HUES6 (cell line): ENCODE measurements at regions not wholly inside any gene's neighbourhood (a gene's known extent, or its start where the extent isn't known, plus 50 kb on each side); places are given as distances from the start of the nearest gene placed in this dataset.

Experiments used
- H3K27ac ChIP-seq: 2 replicates; pipeline ENCODE4 v1.7.0; 2013; ENCODE audit warnings: low read depth, mild to moderate bottlenecking, low read length, inconsistent platforms
- H3K27me3 ChIP-seq: 2 replicates; pipeline ENCODE4 v1.6.1; 2013; ENCODE audit warnings: low read length; ENCODE audit not compliant: control insufficient read depth, insufficient read depth
- H3K36me3 ChIP-seq: 2 replicates; pipeline ENCODE4 v1.6.1; 2013; ENCODE audit warnings: low read length; ENCODE audit not compliant: control insufficient read depth, insufficient read depth
- H3K4me1 ChIP-seq: 2 replicates; pipeline ENCODE4 v1.6.1; 2013; ENCODE audit warnings: low read length; ENCODE audit not compliant: control insufficient read depth, insufficient read depth
- H3K4me3 ChIP-seq: 2 replicates; pipeline ENCODE4 v1.5.1; 2013; ENCODE audit warnings: low read depth, low read length
- H3K9ac ChIP-seq: one replicate; pipeline ENCODE4 v1.6.1; 2013; ENCODE audit warnings: mild to moderate bottlenecking, low read length
- H3K9me3 ChIP-seq: 2 replicates; pipeline ENCODE4 v1.6.1; 2013; ENCODE audit warnings: low read depth, low read length; ENCODE audit not compliant: control insufficient read depth, insufficient read depth

GRCh38 chr2:3059141-3059925, 318.3 kb downstream of the EIPR1 start:
- Histone ChIP-seq H3K4me3 (no peak overlapping the region), H3K9me3 (0 out of 2 replicates have a peak, but pooled peaks cover 4% of the 10 kb centered on the region), H3K4me1 (no peaks in the 10 kb centered on the region), H3K27me3 (no peaks in the 10 kb centered on the region), H3K27ac (no peak overlapping the region), H3K9ac (no peak overlapping the region), H3K36me3 (no peaks in the 10 kb centered on the region)

GRCh38 chr2:3054066-3054465, 323.6 kb downstream of the EIPR1 start:
- Histone ChIP-seq H3K9ac (no peak overlapping the region), H3K27me3 (no peaks in the 10 kb centered on the region), H3K4me1 (no peaks in the 10 kb centered on the region), H3K4me3 (no peak overlapping the region), H3K9me3 (0 out of 2 replicates have a peak, but pooled peaks cover 4% of the 10 kb centered on the region), H3K36me3 (no peaks in the 10 kb centered on the region), H3K27ac (no peak overlapping the region)

GRCh38 chr2:3051266-3051665, 326.4 kb downstream of the EIPR1 start:
- no peak overlapping the region for H3K9ac ChIP-seq
- no peak overlapping the region for H3K27ac ChIP-seq
- no peaks in the 10 kb centered on the region for H3K4me1 ChIP-seq

GRCh38 chr2:3046170-3046865, 331.3 kb downstream of the EIPR1 start:
- Histone ChIP-seq H3K4me1 (no peaks in the 10 kb centered on the region), H3K27ac (no peak overlapping the region), H3K9me3 (peaks cover 10% of the 10 kb centered on the region; the same call in 1 of the 2 replicates), H3K9ac (no peak overlapping the region), H3K27me3 (no peaks in the 10 kb centered on the region), H3K4me3 (no peak overlapping the region), H3K36me3 (no peaks in the 10 kb centered on the region)

More at GRCh38 chr2:3051266-3051665, 326.4 kb downstream of the EIPR1 start:
- no peak overlapping the region for H3K4me3 ChIP-seq
- no peaks in the 10 kb centered on the region for H3K27me3 ChIP-seq
- peaks cover 2% of the 10 kb centered on the region; the same call in 1 of the 2 replicates for H3K9me3 ChIP-seq
- H3K36me3 ChIP-seq = no peaks in the 10 kb centered on the region

GRCh38 chr2:3045318-3045921, 332.2 kb downstream of the EIPR1 start:
- Histone ChIP-seq H3K9ac (no peak overlapping the region), H3K9me3 (peaks cover 10% of the 10 kb centered on the region; the same call in 1 of the 2 replicates), H3K36me3 (no peaks in the 10 kb centered on the region), H3K4me1 (no peaks in the 10 kb centered on the region), H3K27ac (no peak overlapping the region), H3K27me3 (no peaks in the 10 kb centered on the region), H3K4me3 (no peak overlapping the region)

GRCh38 chr2:3044587-3045317, 332.9 kb downstream of the EIPR1 start:
- H3K27me3 ChIP-seq = no peaks in the 10 kb centered on the region
- H3K9me3 ChIP-seq = peaks cover 10% of the 10 kb centered on the region; the same call in 1 of the 2 replicates
- H3K36me3 ChIP-seq = no peaks in the 10 kb centered on the region
- H3K4me3 ChIP-seq = no peak overlapping the region
- no peak overlapping the region for H3K9ac ChIP-seq
- H3K4me1 ChIP-seq = no peaks in the 10 kb centered on the region
- no peak overlapping the region for H3K27ac ChIP-seq

- H3K9ac ChIP-seq = no peak overlapping the region
- no peak overlapping the region for H3K27ac ChIP-seq
- H3K4me3 ChIP-seq = no peak overlapping the region
- H3K4me1 ChIP-seq = no peaks in the 10 kb centered on the region
- no peaks in the 10 kb centered on the region for H3K36me3 ChIP-seq
- H3K9me3 ChIP-seq = peaks cover 10% of the 10 kb centered on the region; the same call in 1 of the 2 replicates
- no peaks in the 10 kb centered on the region for H3K27me3 ChIP-seq
Measured at GRCh38 chr2:3043726-3044125, 333.9 kb downstream of the EIPR1 start.

- Histone ChIP-seq H3K36me3 (no peaks in the 10 kb centered on the region), H3K4me1 (no peaks in the 10 kb centered on the region), H3K9me3 (peaks cover 10% of the 10 kb centered on the region; the same call in 1 of the 2 replicates), H3K9ac (no peak overlapping the region), H3K27ac (no peak overlapping the region), H3K27me3 (no peaks in the 10 kb centered on the region), H3K4me3 (no peak overlapping the region)
Measured at GRCh38 chr2:3042601-3043585, 334.7 kb downstream of the EIPR1 start.

GRCh38 chr2:3041841-3042600, 335.6 kb downstream of the EIPR1 start:
- H3K9me3 ChIP-seq = peaks cover 10% of the 10 kb centered on the region; the same call in 1 of the 2 replicates
- no peaks in the 10 kb centered on the region for H3K36me3 ChIP-seq
- no peaks in the 10 kb centered on the region for H3K4me1 ChIP-seq
- no peaks in the 10 kb centered on the region for H3K27me3 ChIP-seq
- H3K4me3 ChIP-seq = no peak overlapping the region
- no peak overlapping the region for H3K9ac ChIP-seq
- H3K27ac ChIP-seq = no peak overlapping the region
